Upper lobe of left lung (tissue), 6 donors: ENCODE measurements at regions not wholly inside any gene's neighbourhood (a gene's known extent, or its start where the extent isn't known, plus 50 kb on each side); places are given as distances from the start of the nearest gene placed in this dataset.

ENCODE experiments used
- ATAC-seq, 2 donors: fragments of 200-7000 bp; cut with Tn5 transposase; one replicate each; pipeline ENCODE4 v1.9.1; 2022; ENCODE audit warnings: mild to moderate bottlenecking in 2 of 2, moderate library complexity in 2 of 2; ENCODE audit not compliant: low FRiP score in 2 of 2
- DNase-seq, 2 donors: peaks; one replicate each; pipeline ENCODE4 v3.0.0-alpha.2; 2019 to 2020
- H3K27ac ChIP-seq, 4 donors: fragments of 200-600 bp; sonication (generic); one replicate each; pipeline ENCODE4 v1.5.1; 2016 to 2019
- H3K27me3 ChIP-seq, 4 donors: fragments of 200-600 bp; sonication (generic); one replicate each; pipeline ENCODE4 v1.5.1; 2017 to 2019
- H3K36me3 ChIP-seq, 4 donors: fragments of 200-600 bp; sonication (generic); one replicate each; pipeline ENCODE4 v1.5.1; 2016 to 2019
- H3K4me1 ChIP-seq, 4 donors: fragments of 200-600 bp; sonication (generic); one replicate each; pipeline ENCODE4 v1.5.1; 2018 to 2019
- H3K4me3 ChIP-seq, 4 donors: fragments of 200-600 bp; sonication (generic); one replicate each; pipeline ENCODE4 v1.5.1; 2017 to 2019; ENCODE audit warnings: mild to moderate bottlenecking in 2 of 4, moderate library complexity in 1 of 4
- H3K9me3 ChIP-seq, 4 donors: fragments of 200-600 bp; sonication (generic); one replicate each; pipeline ENCODE4 v1.5.1; 2018 to 2019
- EP300 ChIP-seq, 4 donors: sonication (generic); formaldehyde crosslinking; IDR thresholded peaks; one replicate each; pipeline ENCODE4 v1.5.1; 2017; ENCODE audit warnings: antibody characterized with exemption in 4 of 4, control low read depth in 2 of 4
- POLR2A ChIP-seq, 4 donors: fragments of 450-650 bp; IDR thresholded peaks; one replicate each; pipeline ENCODE4 v1.5.1; 2016 to 2017; ENCODE audit warnings: antibody characterized with exemption in 4 of 4, mild to moderate bottlenecking in 2 of 4
- POLR2AphosphoS5 ChIP-seq, 2 donors: sonication (generic); formaldehyde crosslinking; IDR thresholded peaks; one replicate each; pipeline ENCODE4 v1.5.1; 2017; ENCODE audit warnings: antibody characterized with exemption in 2 of 2
- WGBS, 2 donors: methylation state at CpG; one replicate each; pipeline ENCODE4 v1.1.5; 2017 to 2018; 5-methylcytosine and 5-hydroxymethylcytosine counted together
- TF ChIP-seq, protein P1 (sequence below), 6 experiments: fragments of 450-650 bp in 4 of 6; fragments of 200-600 bp in 2 of 6; sonication (generic) in 2 of 6; IDR thresholded peaks; one replicate each; pipeline ENCODE4 v1.5.1; 2016 to 2019; ENCODE audit warnings: antibody characterized with exemption in 6 of 6
- donor health status: DM: no; HTN: no; CAD: no; lungs with moderate emphysema.
- donor health status: DM: no; HTN: yes; CAD: no; lungs with severe emphysema.

- Histone ChIP-seq H3K27me3 (no peaks in the 10 kb centered on the region), H3K9me3 (no peaks in the 10 kb centered on the region), H3K36me3 (no peaks in the 10 kb centered on the region), H3K4me1 (peaks cover 0 to 3% (median 0%) of the 10 kb centered on the region in 4 donors), H3K4me3 (no peak overlapping the region), H3K27ac (no peak overlapping the region)
- no peak for TF ChIP-seq POLR2A (IDR thresholded peaks at IDR 0.05)
- TF ChIP-seq, protein P1, sequence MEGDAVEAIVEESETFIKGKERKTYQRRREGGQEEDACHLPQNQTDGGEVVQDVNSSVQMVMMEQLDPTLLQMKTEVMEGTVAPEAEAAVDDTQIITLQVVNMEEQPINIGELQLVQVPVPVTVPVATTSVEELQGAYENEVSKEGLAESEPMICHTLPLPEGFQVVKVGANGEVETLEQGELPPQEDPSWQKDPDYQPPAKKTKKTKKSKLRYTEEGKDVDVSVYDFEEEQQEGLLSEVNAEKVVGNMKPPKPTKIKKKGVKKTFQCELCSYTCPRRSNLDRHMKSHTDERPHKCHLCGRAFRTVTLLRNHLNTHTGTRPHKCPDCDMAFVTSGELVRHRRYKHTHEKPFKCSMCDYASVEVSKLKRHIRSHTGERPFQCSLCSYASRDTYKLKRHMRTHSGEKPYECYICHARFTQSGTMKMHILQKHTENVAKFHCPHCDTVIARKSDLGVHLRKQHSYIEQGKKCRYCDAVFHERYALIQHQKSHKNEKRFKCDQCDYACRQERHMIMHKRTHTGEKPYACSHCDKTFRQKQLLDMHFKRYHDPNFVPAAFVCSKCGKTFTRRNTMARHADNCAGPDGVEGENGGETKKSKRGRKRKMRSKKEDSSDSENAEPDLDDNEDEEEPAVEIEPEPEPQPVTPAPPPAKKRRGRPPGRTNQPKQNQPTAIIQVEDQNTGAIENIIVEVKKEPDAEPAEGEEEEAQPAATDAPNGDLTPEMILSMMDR (IDR thresholded peaks at IDR 0.05), result no peak
- no peak for TF ChIP-seq EP300 (IDR thresholded peaks at IDR 0.05)
- TF ChIP-seq POLR2AphosphoS5 (IDR thresholded peaks at IDR 0.05), result no peak
- ATAC-seq, result no peak
- no peak for DNase-seq
- WGBS, 2 donors, result 94 to 97% methylated on average over 18 of the region's 18 CpGs
Measured at GRCh38 chr16:88276591-88276990, 106.2 kb upstream of the ZNF469 start.

DNA sequence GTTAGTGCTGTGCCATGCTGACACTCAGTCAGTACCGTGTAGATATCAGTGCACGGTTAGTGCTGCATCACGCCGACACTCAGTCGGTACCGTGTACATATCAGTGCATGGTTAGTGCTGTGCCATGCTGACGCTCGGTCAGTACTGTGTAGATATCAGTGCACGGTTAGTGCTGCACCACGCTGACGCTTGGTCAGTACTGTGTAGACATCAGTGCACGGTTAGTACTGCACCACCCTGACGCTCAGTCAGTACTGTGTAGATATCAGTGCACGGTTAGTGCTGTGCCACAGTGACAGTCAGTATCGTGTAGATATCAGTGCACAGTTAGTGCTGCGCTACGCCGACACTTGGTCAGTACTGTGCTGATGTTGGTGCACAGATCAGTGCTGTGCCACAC lies 102.8 kb upstream of the ZNF469 start:
- H3K36me3 ChIP-seq, result no peaks in the 10 kb centered on the region
- H3K4me1 ChIP-seq, result peaks cover 0 to 2% (median 0%) of the 10 kb centered on the region in 4 donors
- ATAC-seq (no peak), DNase-seq (no peak)
- TF ChIP-seq, protein P1 (IDR thresholded peaks at IDR 0.05), result no peak
- TF ChIP-seq POLR2A (IDR thresholded peaks at IDR 0.05), result no peak
- TF ChIP-seq POLR2AphosphoS5 (IDR thresholded peaks at IDR 0.05), result no peak
- TF ChIP-seq EP300 (IDR thresholded peaks at IDR 0.05), result no peak
- no peaks in the 10 kb centered on the region for H3K27me3 ChIP-seq
- H3K9me3 ChIP-seq, result no peaks in the 10 kb centered on the region
- H3K4me3 ChIP-seq, result no peak overlapping the region
- no peak overlapping the region for H3K27ac ChIP-seq
- WGBS, 2 donors, result 92 to 97% methylated on average over 12 to 18 of the region's 18 CpGs

GRCh38 chr16:88281858-88282563 lies 100.7 kb upstream of the ZNF469 start:
- TF ChIP-seq POLR2A (IDR thresholded peaks at IDR 0.05) (no peak), POLR2AphosphoS5 (IDR thresholded peaks at IDR 0.05) (no peak), EP300 (IDR thresholded peaks at IDR 0.05) (no peak)
- TF ChIP-seq, protein P1 (IDR thresholded peaks at IDR 0.05), result no peak
- no peak overlapping the region for H3K4me3 ChIP-seq
- H3K4me1 ChIP-seq, result no peaks in the 10 kb centered on the region
- H3K27ac ChIP-seq, result no peak overlapping the region
- H3K9me3 ChIP-seq, result peaks cover under 1 to 14% (median 8%) of the 10 kb centered on the region in 4 donors
- ATAC-seq (peak; percentile 30 to 44), DNase-seq (no peak)
- no peaks in the 10 kb centered on the region for H3K27me3 ChIP-seq
- 78 to 86% methylated on average over 6 to 9 of the region's 9 CpGs for WGBS, 2 donors
- H3K36me3 ChIP-seq, result no peaks in the 10 kb centered on the region

- no peak for DNase-seq
- WGBS, 2 donors, result 51 to 57% methylated on average over 19 to 21 of the region's 21 CpGs
- H3K36me3 ChIP-seq, result no peaks in the 10 kb centered on the region
- H3K27me3 ChIP-seq, result no peaks in the 10 kb centered on the region
- peaks cover 5 to 21% (median 13%) of the 10 kb centered on the region in 4 donors for H3K9me3 ChIP-seq
- TF ChIP-seq POLR2AphosphoS5 (IDR thresholded peaks at IDR 0.05), result no peak
- no peak for TF ChIP-seq POLR2A (IDR thresholded peaks at IDR 0.05)
- TF ChIP-seq, protein P1 (IDR thresholded peaks at IDR 0.05), result no peak
- no peak for TF ChIP-seq EP300 (IDR thresholded peaks at IDR 0.05)
- H3K27ac ChIP-seq, result no peak overlapping the region
- no peaks in the 10 kb centered on the region for H3K4me1 ChIP-seq
- H3K4me3 ChIP-seq, result no peak overlapping the region
- ATAC-seq, result peak; percentile 20 to 60
Measured at GRCh38 chr16:88282564-88283395, 100.0 kb upstream of the ZNF469 start.
